Endothelial cell of umbilical vein (primary cell): ENCODE measurements at regions not wholly inside any gene's neighbourhood (a gene's known extent, or its start where the extent isn't known, plus 50 kb on each side); places are given as distances from the start of the nearest gene placed in this dataset.

Source experiments
- BruUV-seq: library from RNA; stranded (reverse); fragments of 400-500 nt; replicated peaks from 2 replicates; lab custom pipeline; 2021; lab: Mats Ljungman, UMichigan
- CTCF ChIA-PET: fragments of 300-600, 350-600 bp; sonication (Branson Sonifier 250); formaldehyde crosslinking; loops from one replicate; lab custom pipeline; 2021; ENCODE audit warnings: antibody characterized with exemption, inconsistent platforms; lab: Charles Lee
- POLR2A ChIA-PET: fragments of 300-600, 350-600 bp; sonication (Branson Sonifier 250); formaldehyde crosslinking; loops from one replicate; lab custom pipeline; 2021; ENCODE audit warnings: antibody characterized with exemption, inconsistent platforms; lab: Charles Lee
- DNase-seq: peaks from one replicate; pipeline ENCODE4 v3.0.0-alpha.2; 2011; ENCODE audit warnings: low read depth, low spot score
- FAIRE-seq: peaks from 2 replicates; lab custom pipeline; 2011; peaks lifted over from hg19 to GRCh38; lab: Jason Lieb, UNC
- H2AFZ ChIP-seq: 2 replicates; pipeline ENCODE4 v1.6.0; 2012; ENCODE audit warnings: low read depth, low read length, control low read depth, inconsistent platforms
- H3K27ac ChIP-seq: 2 replicates; pipeline ENCODE4 v1.5.1; 2011; ENCODE audit warnings: low read depth, mild to moderate bottlenecking, control low read depth, low read length, moderate library complexity; ENCODE audit not compliant: insufficient read depth
- H3K27me3 ChIP-seq, 2 experiments: 2 replicates each; pipeline versions ENCODE4 v1.6.0 to v1.6.1; 2011; ENCODE audit warnings: low read length in 2 of 2, mixed read lengths in 1 of 2; ENCODE audit not compliant: control insufficient read depth in 2 of 2, insufficient read depth in 2 of 2
- H3K36me3 ChIP-seq, 2 experiments: 2 replicates in 1 of 2; 3 replicates in 1 of 2; pipeline ENCODE4 v1.5.1; 2011; ENCODE audit warnings: low read length in 2 of 2, mild to moderate bottlenecking in 1 of 2, moderate library complexity in 1 of 2; ENCODE audit not compliant: control insufficient read depth in 2 of 2, insufficient read depth in 2 of 2; ENCODE audit errors: extremely low read depth in 1 of 2
- H3K4me1 ChIP-seq: 3 replicates; pipeline ENCODE4 v1.5.1; 2011; ENCODE audit warnings: mild to moderate bottlenecking, low read length; ENCODE audit not compliant: control insufficient read depth, insufficient read depth; ENCODE audit errors: extremely low read depth
- H3K4me2 ChIP-seq: 2 replicates; pipeline ENCODE4 v1.6.1; 2011; ENCODE audit warnings: low read length, control low read depth, mixed read lengths; ENCODE audit not compliant: insufficient read depth
- H3K4me3 ChIP-seq, 3 experiments: fragments of 200-600 bp in 1 of 3; sonication (generic), shearing (Covaris generic) in 1 of 3; replicated peaks in 1 of 3; 2 replicates each; pipeline ENCODE4 v1.5.1; 2011 to 2016; ENCODE audit warnings: control low read depth in 3 of 3, low read length in 3 of 3, mild to moderate bottlenecking in 2 of 3, inconsistent platforms in 1 of 3, low read depth in 1 of 3, moderate library complexity in 1 of 3; ENCODE audit not compliant: insufficient read depth in 1 of 3
- H3K79me2 ChIP-seq: 2 replicates; pipeline ENCODE4 v1.6.0; 2012; ENCODE audit warnings: low read length, inconsistent platforms; ENCODE audit not compliant: control insufficient read depth, insufficient read depth
- H3K9ac ChIP-seq: replicated peaks from 2 replicates; pipeline ENCODE3; 2011; ENCODE audit warnings: low read length, control low read depth; ENCODE audit not compliant: insufficient read depth; ENCODE audit errors: extremely low read depth
- H3K9me1 ChIP-seq: replicated peaks from 3 replicates; pipeline ENCODE4 v1.6.0; 2011; ENCODE audit warnings: mild to moderate bottlenecking, low read length; ENCODE audit not compliant: control insufficient read depth, insufficient read depth; ENCODE audit errors: extremely low read depth
- H3K9me3 ChIP-seq: replicated peaks from 2 replicates; pipeline ENCODE4 v1.5.1; 2012; ENCODE audit warnings: low read length, inconsistent platforms; ENCODE audit not compliant: control insufficient read depth, insufficient read depth
- H4K20me1 ChIP-seq: replicated peaks from 2 replicates; pipeline ENCODE3; 2011; ENCODE audit warnings: mild to moderate bottlenecking, low read length; ENCODE audit not compliant: control insufficient read depth, insufficient read depth; ENCODE audit errors: extremely low read depth
- EZH2 ChIP-seq: IDR thresholded peaks from 2 replicates; pipeline ENCODE4 v1.6.1; 2012; ENCODE audit warnings: borderline replicate concordance, low read depth, mild to moderate bottlenecking, moderate library complexity, low read length, inconsistent platforms; ENCODE audit not compliant: severe bottlenecking
- FOS ChIP-seq: IDR thresholded peaks from 2 replicates; pipeline ENCODE4 v1.6.1; 2011; ENCODE audit warnings: mild to moderate bottlenecking, low read length, moderate library complexity, borderline replicate concordance; ENCODE audit not compliant: insufficient read depth
- GATA2 ChIP-seq: IDR thresholded peaks from 2 replicates; pipeline ENCODE4 v1.7.0; 2011; ENCODE audit warnings: low read depth, mild to moderate bottlenecking, moderate library complexity, mixed read lengths, low read length; ENCODE audit not compliant: insufficient read length, insufficient read depth
- JUN ChIP-seq: IDR thresholded peaks from 2 replicates; pipeline ENCODE4 v1.6.1; 2011; ENCODE audit warnings: borderline replicate concordance, low read depth; ENCODE audit not compliant: insufficient read length, insufficient read depth
- MAX ChIP-seq: IDR thresholded peaks from 2 replicates; pipeline ENCODE4 v1.6.1; 2011; ENCODE audit not compliant: insufficient read depth, insufficient read length
- MYC ChIP-seq: IDR thresholded peaks from one replicate; pipeline ENCODE4 v1.6.1; 2011; ENCODE audit warnings: mild to moderate bottlenecking, low read depth, low read length
- POLR2A ChIP-seq: IDR thresholded peaks from 2 replicates; pipeline ENCODE4 v1.6.1; 2012; ENCODE audit warnings: low read depth, mild to moderate bottlenecking, control low read depth, low read length
- dilution Hi-C: fragments of 300-500 bp; cut with MboI; formaldehyde crosslinking; loops from one replicate; pipeline ENCODE4 v1.15.0; 2019; ENCODE audit warnings: low sequenced_read_pairs; ENCODE audit not compliant: extremely low pct_ligation_motif_present
- intact Hi-C: fragments of 100-400 bp; cut with micrococcal nuclease; formaldehyde crosslinking; loops from one replicate; pipeline ENCODE4 v1.10.0; 2022
- TF ChIP-seq, protein P1 (sequence below), 2 donors: IDR thresholded peaks; 1 replicate in 1 of 2; 2 replicates in 1 of 2; pipeline ENCODE4 v1.5.1; 2011; ENCODE audit warnings: low read length in 2 of 2, mild to moderate bottlenecking in 2 of 2, moderate library complexity in 2 of 2, control low read depth in 1 of 2, inconsistent platforms in 1 of 2, low read depth in 1 of 2; ENCODE audit not compliant: insufficient read depth in 1 of 2; ENCODE audit errors: extremely low read depth in 1 of 2

DNA sequence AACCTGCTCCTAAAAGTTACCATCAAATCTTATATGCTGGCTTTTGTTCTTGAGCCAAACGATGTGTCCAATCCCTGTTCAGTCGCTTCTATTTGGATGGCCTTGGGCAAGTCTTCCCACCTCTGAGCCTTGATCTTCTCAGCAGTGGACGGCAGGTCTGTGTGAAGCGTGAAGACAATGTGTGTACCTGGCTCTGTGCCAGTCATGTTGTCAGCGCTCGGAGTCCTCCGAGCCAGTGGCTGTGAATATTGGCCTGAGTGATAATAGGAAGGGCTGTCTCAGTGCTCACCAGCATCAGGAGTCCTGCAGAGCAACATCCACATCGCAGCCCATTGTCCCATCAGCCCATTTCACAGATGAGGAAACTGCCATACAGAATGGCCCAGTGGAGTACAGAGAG is 219.0 kb downstream of the CDC5L start:
- ChIA-PET CTCF (interaction anchor here (1.2 kb wide), 1 partner anchor 13 kb away, joined by 3 read pairs; no protein-coding TSS in a partner anchor), POLR2A (no interaction called here)
- Histone ChIP-seq H3K27ac (no peak overlapping the region), H3K79me2 (no peaks in the 10 kb centered on the region), H3K9ac (no peak overlapping the region), H3K36me3 (no peaks in the 10 kb centered on the region), H2AFZ (no peak overlapping the region), H3K9me3 (no peaks in the 10 kb centered on the region), H3K27me3 (no peaks in the 10 kb centered on the region), H4K20me1 (no peaks in the 10 kb centered on the region), H3K9me1 (no peaks in the 10 kb centered on the region), H3K4me3 (no peak overlapping the region), H3K4me2 (no peak overlapping the region), H3K4me1 (no peaks in the 10 kb centered on the region)
- intact Hi-C loops (no loop called here), dilution Hi-C loops (no loop called here)
- no TSS peak for BruUV-seq
- TF ChIP-seq, protein P1, sequence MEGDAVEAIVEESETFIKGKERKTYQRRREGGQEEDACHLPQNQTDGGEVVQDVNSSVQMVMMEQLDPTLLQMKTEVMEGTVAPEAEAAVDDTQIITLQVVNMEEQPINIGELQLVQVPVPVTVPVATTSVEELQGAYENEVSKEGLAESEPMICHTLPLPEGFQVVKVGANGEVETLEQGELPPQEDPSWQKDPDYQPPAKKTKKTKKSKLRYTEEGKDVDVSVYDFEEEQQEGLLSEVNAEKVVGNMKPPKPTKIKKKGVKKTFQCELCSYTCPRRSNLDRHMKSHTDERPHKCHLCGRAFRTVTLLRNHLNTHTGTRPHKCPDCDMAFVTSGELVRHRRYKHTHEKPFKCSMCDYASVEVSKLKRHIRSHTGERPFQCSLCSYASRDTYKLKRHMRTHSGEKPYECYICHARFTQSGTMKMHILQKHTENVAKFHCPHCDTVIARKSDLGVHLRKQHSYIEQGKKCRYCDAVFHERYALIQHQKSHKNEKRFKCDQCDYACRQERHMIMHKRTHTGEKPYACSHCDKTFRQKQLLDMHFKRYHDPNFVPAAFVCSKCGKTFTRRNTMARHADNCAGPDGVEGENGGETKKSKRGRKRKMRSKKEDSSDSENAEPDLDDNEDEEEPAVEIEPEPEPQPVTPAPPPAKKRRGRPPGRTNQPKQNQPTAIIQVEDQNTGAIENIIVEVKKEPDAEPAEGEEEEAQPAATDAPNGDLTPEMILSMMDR (IDR thresholded peaks at IDR 0.05; ENCODE audit: extremely low read depth in 1 of 2, insufficient read depth in 1 of 2, low read depth in 1 of 2, low read length in 2 of 2): no peak
- TF ChIP-seq JUN (no peak), GATA2 (no peak), EZH2 (no peak), MYC (no peak), MAX (no peak), FOS (no peak), POLR2A (no peak)
- DNase-seq: no peak
- FAIRE-seq: no peak
